Parathyroid adenoma (tissue), 2 donors: ENCODE measurements at regions not wholly inside any gene's neighbourhood (a gene's known extent, or its start where the extent isn't known, plus 50 kb on each side); places are given as distances from the start of the nearest gene placed in this dataset.

Source experiments
- H2AFZ ChIP-seq: fragments of 300-600 bp; sonication (generic); one replicate; pipeline ENCODE4 v1.7.0; 2017; ENCODE audit warnings: antibody characterized with exemption, mild to moderate bottlenecking
- H3K27ac ChIP-seq: fragments of 300-600 bp; sonication (generic); one replicate; pipeline ENCODE4 v1.7.0; 2017
- H3K27me3 ChIP-seq: fragments of 300-600 bp; sonication (generic); one replicate; pipeline ENCODE4 v1.7.0; 2017; ENCODE audit warnings: low read length; ENCODE audit not compliant: control insufficient read depth, insufficient read depth
- H3K36me3 ChIP-seq: fragments of 300-600 bp; sonication (generic); one replicate; pipeline ENCODE4 v1.7.0; 2017; ENCODE audit warnings: low read length; ENCODE audit not compliant: control insufficient read depth, insufficient read depth
- H3K4me1 ChIP-seq: fragments of 300-600 bp; sonication (generic); one replicate; pipeline ENCODE4 v1.7.0; 2017; ENCODE audit warnings: control low read depth
- H3K4me2 ChIP-seq: fragments of 300-600 bp; sonication (generic); one replicate; pipeline ENCODE4 v1.7.0; 2017; ENCODE audit warnings: low read length
- H3K4me3 ChIP-seq: fragments of 300-600 bp; sonication (generic); one replicate; pipeline ENCODE4 v1.7.0; 2017; ENCODE audit warnings: low read depth, low read length
- H3K79me2 ChIP-seq: fragments of 300-600 bp; sonication (generic); one replicate; pipeline ENCODE4 v1.7.0; 2017; ENCODE audit warnings: control low read depth
- H3K9ac ChIP-seq: fragments of 300-600 bp; sonication (generic); one replicate; pipeline ENCODE4 v1.7.0; 2017; ENCODE audit warnings: mild to moderate bottlenecking
- H3K9me3 ChIP-seq: fragments of 300-600 bp; sonication (generic); one replicate; pipeline ENCODE4 v1.7.0; 2017; ENCODE audit warnings: low read length; ENCODE audit not compliant: control insufficient read depth
- TF ChIP-seq, protein P1 (sequence below): fragments of 300-600 bp; sonication (generic); IDR thresholded peaks from one replicate; pipeline ENCODE4 v1.7.0; 2017; ENCODE audit warnings: antibody characterized with exemption, mild to moderate bottlenecking
- donor health status: primary hyperparathyroidism.

DNA sequence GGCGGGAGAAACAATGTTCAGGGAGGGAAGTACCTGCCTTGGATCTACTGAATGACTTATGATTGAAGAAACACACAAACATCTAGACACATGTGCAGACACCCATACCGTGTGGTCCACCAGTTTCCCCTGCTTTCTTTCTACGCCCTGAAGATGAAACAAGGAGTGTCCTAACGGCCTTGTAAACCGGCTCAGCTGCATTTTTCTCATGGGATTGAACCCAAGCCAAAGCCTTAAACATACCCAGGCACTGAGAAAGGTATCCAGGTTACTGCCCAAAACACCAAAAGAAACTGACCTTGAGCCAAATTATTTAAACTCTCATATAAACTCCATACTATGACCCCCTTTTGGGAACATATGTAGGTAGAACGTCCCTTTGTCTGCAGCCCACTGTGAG, 630.0 kb upstream of the RGS18 start:
- H3K27ac ChIP-seq: no peak overlapping the region

GRCh38 chr1:191530928-191531327, 627.3 kb upstream of the RGS18 start:
- H3K79me2 ChIP-seq: no peaks in the 10 kb centered on the region

More for the DNA sequence above, 630.0 kb upstream of the RGS18 start:
- H3K4me3 ChIP-seq: no peak overlapping the region
- TF ChIP-seq, protein P1, sequence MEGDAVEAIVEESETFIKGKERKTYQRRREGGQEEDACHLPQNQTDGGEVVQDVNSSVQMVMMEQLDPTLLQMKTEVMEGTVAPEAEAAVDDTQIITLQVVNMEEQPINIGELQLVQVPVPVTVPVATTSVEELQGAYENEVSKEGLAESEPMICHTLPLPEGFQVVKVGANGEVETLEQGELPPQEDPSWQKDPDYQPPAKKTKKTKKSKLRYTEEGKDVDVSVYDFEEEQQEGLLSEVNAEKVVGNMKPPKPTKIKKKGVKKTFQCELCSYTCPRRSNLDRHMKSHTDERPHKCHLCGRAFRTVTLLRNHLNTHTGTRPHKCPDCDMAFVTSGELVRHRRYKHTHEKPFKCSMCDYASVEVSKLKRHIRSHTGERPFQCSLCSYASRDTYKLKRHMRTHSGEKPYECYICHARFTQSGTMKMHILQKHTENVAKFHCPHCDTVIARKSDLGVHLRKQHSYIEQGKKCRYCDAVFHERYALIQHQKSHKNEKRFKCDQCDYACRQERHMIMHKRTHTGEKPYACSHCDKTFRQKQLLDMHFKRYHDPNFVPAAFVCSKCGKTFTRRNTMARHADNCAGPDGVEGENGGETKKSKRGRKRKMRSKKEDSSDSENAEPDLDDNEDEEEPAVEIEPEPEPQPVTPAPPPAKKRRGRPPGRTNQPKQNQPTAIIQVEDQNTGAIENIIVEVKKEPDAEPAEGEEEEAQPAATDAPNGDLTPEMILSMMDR: no peak
- H3K36me3 ChIP-seq: no peaks in the 10 kb centered on the region
- no peak overlapping the region for H2AFZ ChIP-seq
- no peaks in the 10 kb centered on the region for H3K9me3 ChIP-seq
- no peaks in the 10 kb centered on the region for H3K27me3 ChIP-seq
- no peak overlapping the region for H3K9ac ChIP-seq
- H3K4me1 ChIP-seq: no peaks in the 10 kb centered on the region
- no peak overlapping the region for H3K4me2 ChIP-seq
- H3K79me2 ChIP-seq: no peaks in the 10 kb centered on the region

DNA sequence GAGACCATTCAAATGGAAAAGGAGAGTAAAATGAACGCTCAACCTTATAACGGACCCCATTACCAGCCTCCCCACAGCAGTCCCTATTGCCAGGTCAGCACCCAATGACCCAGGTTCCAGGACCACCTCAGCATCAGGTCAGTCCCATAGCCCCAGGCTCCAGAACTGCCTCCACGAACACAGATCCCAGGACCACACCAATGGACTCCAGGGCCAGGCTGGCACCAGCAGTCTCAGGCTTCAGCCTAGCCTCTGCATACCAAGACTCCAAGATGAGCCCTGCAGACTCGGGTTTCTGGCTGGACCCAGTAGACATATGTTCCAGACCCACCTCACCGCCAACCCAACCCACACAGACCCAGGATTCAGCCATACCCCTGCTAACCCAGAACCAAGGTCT, 625.0 kb upstream of the RGS18 start:
- Histone ChIP-seq H3K9me3 (no peaks in the 10 kb centered on the region), H3K27ac (no peak overlapping the region), H3K79me2 (no peaks in the 10 kb centered on the region), H3K4me3 (no peak overlapping the region), H3K4me2 (no peak overlapping the region), H3K9ac (no peak overlapping the region), H2AFZ (no peak overlapping the region), H3K4me1 (no peaks in the 10 kb centered on the region), H3K27me3 (no peaks in the 10 kb centered on the region), H3K36me3 (no peaks in the 10 kb centered on the region)
- TF ChIP-seq, protein P1: no peak

More at GRCh38 chr1:191530928-191531327, 627.3 kb upstream of the RGS18 start:
- no peak overlapping the region for H3K27ac ChIP-seq
- no peaks in the 10 kb centered on the region for H3K4me1 ChIP-seq
- H3K27me3 ChIP-seq: no peaks in the 10 kb centered on the region
- no peak overlapping the region for H3K4me2 ChIP-seq
- no peaks in the 10 kb centered on the region for H3K36me3 ChIP-seq
- TF ChIP-seq, protein P1: no peak
- H3K4me3 ChIP-seq: no peak overlapping the region
- H2AFZ ChIP-seq: no peak overlapping the region
- no peaks in the 10 kb centered on the region for H3K9me3 ChIP-seq
- no peak overlapping the region for H3K9ac ChIP-seq

DNA sequence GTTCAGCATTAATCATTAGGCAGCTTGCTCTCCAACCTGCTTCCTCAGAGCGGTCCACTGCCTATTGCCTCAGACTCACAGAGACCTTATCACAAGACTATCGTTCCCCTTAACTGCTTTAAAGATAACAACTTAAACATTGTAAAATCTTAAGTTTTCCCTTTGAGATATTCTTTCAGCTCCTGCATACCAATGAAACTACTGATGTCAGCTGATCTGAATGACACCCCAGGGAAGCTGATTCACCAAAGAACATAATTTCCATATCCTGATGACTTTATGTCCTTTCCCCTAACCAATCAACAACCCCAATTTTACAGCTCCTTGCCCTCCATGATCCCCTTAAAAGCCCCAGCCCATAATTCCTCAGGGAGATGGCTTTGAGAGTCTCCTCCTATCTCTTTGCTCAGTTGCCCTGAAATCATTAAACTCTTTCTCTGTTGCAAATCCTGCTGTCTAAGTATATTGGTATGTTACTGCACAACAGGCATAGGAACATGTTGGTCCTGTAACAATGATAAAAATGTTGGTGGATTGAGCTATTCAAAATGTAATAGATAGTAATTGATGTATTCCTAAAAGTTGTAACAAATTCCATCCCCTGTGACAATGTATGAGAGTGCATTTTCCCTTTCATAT, 621.4 kb upstream of the RGS18 start:
- Histone ChIP-seq H2AFZ (no peak overlapping the region), H3K27me3 (no peaks in the 10 kb centered on the region), H3K9me3 (no peaks in the 10 kb centered on the region), H3K4me3 (no peak overlapping the region), H3K27ac (no peak overlapping the region), H3K36me3 (no peaks in the 10 kb centered on the region), H3K79me2 (no peaks in the 10 kb centered on the region), H3K4me2 (no peak overlapping the region), H3K4me1 (no peaks in the 10 kb centered on the region), H3K9ac (no peak overlapping the region)
- TF ChIP-seq, protein P1: no peak

DNA sequence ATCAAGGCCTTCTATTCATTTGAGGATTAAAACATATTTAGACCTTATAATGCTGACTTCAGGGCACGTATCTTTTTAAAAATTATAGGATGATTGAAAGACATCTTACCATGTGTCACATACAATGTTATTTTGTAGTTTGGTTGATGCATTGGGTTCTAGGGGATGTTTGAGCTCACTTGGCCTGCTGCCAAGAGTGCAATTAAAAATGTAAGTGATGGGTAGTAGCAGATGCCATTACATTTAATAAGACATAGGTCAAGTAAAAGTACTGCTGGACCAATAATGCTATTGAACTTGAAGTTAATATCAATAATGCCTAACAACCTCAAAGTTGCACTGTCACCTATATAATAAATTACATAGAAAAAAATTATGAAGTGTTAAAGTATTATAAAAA, 616.5 kb upstream of the RGS18 start:
- no peak overlapping the region for H3K27ac ChIP-seq
- no peak overlapping the region for H3K4me3 ChIP-seq
- no peaks in the 10 kb centered on the region for H3K27me3 ChIP-seq
- H3K9ac ChIP-seq: no peak overlapping the region
- H3K36me3 ChIP-seq: no peaks in the 10 kb centered on the region
- TF ChIP-seq, protein P1: no peak
- H2AFZ ChIP-seq: no peak overlapping the region
- H3K4me1 ChIP-seq: no peaks in the 10 kb centered on the region
- no peaks in the 10 kb centered on the region for H3K79me2 ChIP-seq
- H3K9me3 ChIP-seq: no peaks in the 10 kb centered on the region
- H3K4me2 ChIP-seq: no peak overlapping the region
